GM21367 (cell line): ENCODE measurements at regions not wholly inside any gene's neighbourhood (a gene's known extent, or its start where the extent isn't known, plus 50 kb on each side); places are given as distances from the start of the nearest gene placed in this dataset.

ENCODE experiments used
- ATAC-seq: cut with Tn5 transposase; IDR thresholded peaks from one replicate; pipeline ENCODE4 v1.9.1; 2021; ENCODE audit not compliant: unreplicated experiment

DNA sequence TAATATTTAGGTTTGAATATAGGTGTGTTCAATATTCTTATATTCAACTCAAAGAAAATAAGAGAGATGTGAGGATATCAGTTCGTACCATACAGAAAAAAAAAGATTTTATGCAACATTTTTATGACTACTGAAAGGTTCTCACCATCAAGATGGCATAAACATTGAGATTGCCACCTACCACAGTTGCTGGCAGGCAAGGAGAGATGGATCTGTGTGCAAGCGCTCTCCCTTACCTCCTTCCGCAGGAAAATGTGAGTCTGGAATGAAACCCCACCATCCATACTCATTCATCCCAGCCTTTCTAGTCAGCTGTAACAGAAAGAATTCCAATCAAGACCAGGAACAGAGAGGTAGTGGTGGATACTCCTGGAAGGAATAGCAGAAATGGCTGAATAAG is 376.9 kb downstream of the PPP3CA start:
- ATAC-seq, result no peak

DNA sequence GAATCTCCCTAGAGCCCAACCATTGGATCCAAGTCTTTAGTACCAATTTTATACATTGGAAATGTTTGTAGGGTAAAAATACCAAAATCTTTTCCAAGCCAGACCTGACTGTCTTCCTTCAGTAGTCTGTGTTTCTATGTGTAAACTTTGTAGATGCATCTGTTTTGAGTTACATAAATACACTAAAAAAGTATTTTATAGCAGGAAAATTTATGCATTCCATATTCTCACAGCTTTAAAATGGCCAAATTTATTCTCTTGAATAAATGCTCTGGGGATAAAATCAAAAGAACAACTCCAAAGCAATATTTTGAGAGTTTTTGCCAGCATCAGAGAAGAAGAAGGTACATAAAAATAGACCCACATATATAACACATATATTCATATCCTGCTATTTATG is 377.4 kb downstream of the PPP3CA start:
- ATAC-seq, result no peak

DNA sequence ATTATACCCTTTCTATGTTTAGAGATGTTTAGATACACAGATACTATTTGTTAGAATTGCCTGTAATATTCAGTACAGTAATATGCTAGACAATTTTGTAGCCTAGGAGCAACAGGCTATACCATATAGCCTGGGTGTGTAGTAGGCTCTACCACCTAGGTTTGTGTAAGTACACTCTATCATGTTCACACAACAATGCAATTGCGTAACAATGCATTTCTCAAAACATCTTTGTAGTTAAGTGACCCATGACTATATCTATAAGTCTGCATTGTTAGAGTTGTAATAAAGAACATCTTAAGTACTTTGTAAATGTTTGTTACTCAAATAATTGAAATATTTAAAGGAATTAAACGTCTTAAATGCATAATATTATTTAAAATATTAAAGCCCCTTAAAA is 379.3 kb downstream of the PPP3CA start:
- no peak for ATAC-seq

DNA sequence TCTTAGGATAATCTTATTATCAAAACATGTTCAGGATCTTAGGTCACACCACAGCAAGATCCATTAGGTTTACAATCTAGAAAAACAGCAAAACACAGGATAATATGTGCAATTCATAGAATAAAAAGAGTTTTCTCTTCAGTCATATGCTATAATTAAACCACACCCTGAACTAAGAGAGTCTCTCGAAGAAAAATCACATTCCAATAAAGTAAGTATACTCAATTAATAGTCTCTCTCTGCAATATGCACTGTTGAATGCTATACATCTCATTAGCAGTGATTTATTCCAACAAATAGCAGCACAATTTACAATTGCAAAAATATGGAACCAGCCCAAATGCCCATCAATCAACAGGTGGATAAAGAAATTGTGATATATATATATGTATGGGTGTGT is 383.7 kb downstream of the PPP3CA start:
- no peak for ATAC-seq

DNA sequence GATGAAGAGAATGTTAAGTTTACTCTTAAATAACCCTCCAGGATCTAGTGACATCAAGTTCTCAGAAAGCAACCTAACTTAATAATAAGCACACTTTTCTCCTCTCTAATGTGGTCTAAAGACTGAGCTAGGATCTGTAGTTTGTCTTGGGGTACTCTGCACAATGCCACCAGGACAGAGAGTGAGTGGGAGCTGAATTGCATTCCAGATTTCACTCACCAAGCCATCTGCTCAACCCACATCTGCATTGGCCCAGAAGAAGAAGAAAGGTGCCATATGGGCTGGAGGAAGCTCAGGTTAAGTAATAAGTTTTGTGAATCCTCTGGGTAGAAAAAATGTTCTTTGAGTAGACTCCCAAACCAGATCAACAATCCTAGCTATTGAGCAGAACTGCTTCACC is 384.6 kb downstream of the PPP3CA start:
- no peak for ATAC-seq

DNA sequence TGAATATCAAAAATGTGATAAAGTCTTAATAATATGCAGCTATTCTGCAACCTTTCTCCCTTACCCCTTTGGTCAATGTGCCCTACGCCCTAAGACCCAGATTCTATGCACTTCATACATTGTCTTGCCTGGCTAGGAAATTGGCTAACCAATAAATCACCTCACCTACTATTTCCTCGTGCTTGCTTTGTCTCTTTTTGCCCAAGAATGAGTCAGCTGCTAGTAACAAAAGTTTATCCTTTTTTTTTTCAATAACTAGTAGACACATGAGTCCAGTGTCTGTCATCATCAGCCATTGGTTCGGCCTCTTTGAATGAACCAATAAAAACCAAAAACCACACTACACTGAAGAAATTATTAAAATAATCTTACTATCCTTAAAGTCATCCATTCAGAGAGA is 387.1 kb downstream of the PPP3CA start:
- ATAC-seq, result no peak

DNA sequence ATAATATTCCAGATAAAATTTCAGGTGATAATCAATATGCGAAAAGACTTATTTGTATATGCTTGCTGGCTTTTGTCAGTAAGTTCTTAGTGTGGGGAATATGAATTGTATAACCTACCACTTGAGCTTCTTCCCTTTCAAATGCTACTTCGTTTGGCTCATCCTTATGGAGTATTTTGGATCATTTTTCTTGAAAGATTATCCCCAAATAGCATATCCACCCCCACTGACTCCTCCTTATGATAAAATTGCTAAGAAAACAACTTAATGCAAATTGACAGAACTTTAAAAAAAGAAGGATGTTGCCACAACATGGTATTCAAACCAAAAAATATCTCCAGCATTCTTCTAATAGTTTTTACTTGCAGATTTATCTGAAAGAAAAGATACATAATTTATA is 393.3 kb downstream of the PPP3CA start:
- ATAC-seq, result no peak

DNA sequence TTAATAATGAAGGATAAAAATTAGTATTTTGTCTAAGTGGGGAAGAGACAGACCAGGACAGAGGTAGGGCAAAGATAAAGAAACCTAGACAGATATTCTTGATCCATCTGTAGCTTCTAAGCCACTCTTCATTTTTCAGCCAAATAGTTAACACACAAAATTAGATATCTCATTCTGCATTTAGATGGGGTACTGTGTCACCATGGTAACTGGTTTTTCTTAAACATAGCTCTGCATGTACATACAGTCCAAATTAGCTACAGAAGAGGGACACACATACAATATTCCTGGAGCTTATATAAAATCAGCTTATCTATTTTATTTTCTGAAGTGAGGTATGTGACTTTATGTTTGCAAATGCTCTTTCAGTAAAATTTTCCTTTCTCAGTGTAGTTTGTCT is 393.7 kb downstream of the PPP3CA start:
- no peak for ATAC-seq

DNA sequence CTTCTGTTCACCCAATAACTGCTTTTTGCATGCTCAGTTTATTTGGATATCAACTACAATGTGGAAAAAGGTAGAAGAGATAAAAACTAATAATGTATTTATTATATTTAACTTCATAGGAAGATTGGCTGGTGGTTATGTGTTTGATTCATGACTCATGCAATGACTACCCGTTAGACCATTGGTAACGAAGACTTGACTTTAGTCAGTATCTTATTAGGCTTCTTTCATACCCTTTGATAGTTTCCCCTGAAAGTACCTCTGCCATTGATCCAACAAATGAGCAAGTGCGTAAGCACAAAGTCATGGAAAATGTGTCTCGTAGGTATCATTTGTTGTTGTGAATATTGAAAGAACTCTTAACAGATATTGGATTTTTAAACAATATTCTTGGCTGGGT is 394.7 kb downstream of the PPP3CA start:
- no peak for ATAC-seq

DNA sequence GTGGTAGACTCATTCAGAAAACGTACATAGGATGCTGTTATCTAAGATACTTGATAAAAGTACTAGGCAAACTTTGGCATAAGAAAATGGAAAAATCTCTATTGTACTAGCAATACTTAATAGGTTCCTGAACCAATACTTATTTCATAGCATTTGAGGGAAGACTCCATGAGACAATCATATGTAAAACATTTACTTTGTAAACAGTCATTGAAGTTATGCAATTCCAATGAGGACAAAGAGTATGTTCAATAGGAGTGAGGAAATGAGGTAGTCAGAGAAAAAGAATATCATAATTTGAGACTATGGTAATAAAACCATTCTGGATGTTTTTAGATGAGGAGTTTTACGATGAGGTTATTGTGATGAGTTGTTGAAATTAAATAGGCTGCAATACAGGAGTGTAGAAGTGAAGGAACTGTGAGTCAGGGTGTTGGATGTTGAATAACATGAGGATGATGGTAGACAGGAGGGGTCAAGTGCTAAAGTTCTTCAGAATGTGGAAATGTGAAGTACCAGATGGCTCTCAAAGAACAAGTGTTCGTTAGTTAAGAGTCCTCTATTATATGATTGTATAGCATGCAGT is 397.9 kb downstream of the PPP3CA start:
- no peak for ATAC-seq

DNA sequence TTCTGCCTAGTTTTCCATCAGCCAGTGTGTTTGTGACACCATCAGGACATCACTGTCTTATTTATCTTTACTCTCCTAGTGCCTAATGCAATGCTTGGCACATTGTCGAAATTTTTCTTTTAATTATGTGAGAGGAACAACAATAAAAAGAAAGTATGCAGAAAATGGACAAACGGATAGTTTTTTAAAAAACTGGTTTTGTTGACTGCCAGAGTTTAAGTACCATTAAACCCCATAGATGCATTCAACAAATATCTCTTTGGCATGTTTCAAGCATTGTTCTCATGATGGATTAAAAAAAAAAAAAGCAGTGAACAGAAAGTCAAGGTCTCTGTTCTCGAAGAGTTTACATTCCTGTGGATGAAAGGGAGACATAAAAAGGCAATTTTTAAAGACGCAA is 398.4 kb downstream of the PPP3CA start:
- no peak for ATAC-seq

DNA sequence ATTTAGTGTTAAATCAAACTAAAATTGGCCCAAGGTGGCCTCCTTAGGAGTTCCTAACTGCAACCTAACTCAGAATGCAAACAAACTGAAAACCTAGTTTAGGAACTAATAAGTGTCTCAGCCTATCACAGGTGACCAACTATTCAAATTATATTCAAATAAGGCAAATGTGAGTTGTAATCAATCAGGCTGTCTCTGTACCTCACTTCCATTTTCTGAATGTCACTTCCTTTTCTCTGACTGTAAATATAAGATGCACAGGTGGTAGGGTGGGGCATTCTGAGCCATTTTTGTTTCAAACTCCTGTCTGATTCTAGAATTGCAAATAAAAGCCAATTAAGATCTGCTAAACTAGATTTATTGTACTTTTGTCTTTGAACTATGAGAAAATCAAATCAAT is 401.5 kb downstream of the PPP3CA start:
- ATAC-seq, result no peak

DNA sequence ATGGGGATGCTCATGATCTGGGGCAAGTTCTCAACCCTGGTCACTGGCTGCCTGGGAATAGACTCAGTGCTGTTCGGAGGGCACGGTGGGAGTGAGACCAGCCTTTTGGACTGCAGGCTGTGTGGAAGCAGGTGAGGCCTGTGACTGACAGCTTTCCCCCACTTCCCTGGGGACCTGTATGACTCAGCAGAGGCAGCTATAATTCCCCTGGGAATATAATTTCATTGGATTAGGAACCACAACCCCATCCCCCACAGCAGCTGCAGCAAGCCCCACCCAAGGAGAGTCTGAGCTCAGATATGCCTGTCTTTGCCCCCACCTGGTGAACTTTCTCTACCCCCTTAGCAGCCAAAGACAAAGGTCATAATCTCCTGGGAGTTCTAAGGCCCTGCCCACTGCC is 408.6 kb downstream of the PPP3CA start:
- no peak for ATAC-seq

DNA sequence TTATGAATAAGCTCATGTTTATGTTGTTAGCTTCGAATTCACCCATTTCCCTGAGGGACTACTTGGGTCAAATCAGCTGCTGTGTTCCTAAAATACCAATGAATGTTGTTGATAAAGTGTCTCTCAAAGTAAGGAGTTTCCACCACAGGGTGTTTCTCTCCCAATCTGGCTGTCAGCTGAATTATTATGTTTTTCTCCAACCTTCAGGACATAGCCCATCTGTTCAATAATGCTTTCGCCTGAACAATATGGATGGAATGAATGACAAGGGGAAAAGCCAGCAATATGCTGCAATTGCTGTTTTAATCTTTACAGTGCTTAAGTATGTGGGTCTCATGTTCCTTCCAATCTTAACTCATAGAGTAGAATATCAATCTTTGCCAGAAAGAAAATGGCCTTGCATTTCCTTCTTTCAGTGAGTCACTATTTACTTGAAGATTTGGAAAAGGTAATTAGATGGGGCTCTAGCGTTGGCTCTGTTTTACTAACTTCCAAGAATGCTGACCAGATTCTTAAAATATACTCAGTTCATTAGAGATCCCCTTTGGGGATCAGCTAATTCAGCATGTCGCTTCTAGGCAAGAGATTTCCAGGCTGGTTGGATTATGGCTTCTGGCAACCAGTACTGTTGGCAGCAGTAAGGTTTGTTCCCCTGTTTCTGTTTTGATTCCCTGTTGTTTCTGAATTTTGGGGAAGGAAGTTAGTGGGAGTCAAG is 410.5 kb downstream of the PPP3CA start:
- no peak for ATAC-seq

DNA sequence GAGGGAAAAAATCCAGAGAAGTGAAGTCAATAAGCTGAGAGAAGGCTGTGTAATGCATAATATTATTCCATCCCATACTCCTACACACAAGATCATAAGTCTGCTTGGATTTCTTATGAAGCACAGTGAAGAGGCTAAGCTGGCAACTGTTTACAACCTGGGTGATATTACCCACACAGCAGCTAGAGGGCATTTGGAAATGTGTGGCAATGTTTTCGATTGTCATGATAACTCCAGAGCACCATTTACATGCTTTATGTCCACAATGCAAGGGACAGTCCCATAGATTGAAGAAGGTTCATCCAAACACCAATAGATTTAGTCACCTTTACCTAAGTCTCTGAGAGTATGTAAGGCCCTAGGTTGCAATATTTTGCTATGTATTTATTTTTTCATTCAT is 412.2 kb downstream of the PPP3CA start:
- peak; percentile 44 for ATAC-seq

DNA sequence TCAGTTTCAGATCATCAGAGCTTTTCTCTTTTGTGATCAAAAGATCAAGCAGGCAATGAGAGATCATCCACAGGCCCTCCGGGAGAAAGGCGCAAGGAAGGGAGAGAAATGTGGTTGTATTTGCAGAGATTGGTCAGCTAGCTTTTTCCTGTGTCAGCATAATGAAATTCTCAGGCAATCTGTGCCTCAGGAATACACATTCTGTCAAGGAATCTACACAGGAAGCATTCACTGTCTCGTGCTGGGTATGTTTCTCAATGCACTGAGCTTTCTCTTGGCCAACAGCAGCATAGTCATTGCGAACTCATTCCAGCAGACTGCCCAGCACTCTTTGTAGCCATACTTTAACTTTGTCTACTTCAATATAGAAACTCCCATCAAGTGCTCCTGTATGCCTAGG is 413.7 kb downstream of the PPP3CA start:
- no peak for ATAC-seq

DNA sequence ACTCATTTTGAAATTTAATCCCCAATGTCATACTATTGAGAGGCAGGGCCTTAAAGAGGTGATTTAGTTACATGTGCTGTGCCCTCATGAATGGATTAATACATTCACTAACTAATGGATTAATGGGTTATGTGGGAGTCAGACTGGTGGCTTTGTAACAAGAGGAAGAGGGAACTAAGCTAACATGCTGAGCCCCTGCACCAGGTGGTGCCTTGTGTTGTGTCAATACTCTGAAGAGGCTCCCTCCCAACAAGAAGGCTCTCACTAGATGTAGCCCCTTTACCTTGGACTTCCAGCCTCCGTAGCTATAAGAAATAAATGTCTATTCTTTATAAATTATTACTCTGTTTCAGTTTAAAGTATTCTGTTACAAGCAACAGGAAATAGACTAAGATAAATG is 411.9 kb upstream of the EMCN start:
- ATAC-seq, result no peak

DNA sequence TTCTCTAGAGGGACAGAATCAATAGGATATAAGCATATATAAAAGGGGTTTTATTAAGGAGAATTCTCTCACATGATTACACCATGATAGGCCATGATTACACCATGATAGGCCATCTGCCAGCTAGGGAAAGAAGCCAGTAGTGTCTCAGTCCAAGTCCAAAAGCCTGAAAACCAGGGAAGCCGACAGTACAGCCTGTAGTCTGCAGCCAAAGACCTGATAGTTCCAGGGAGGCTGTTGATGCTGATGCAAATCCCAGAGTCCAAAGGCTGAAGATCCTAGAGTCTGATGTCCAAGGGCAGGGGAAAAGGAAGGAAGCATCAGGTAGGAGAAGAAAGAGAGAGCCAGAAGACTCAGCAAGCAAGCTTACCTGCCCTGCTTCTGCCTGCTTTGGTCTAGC is 411.3 kb upstream of the EMCN start:
- ATAC-seq, result no peak

DNA sequence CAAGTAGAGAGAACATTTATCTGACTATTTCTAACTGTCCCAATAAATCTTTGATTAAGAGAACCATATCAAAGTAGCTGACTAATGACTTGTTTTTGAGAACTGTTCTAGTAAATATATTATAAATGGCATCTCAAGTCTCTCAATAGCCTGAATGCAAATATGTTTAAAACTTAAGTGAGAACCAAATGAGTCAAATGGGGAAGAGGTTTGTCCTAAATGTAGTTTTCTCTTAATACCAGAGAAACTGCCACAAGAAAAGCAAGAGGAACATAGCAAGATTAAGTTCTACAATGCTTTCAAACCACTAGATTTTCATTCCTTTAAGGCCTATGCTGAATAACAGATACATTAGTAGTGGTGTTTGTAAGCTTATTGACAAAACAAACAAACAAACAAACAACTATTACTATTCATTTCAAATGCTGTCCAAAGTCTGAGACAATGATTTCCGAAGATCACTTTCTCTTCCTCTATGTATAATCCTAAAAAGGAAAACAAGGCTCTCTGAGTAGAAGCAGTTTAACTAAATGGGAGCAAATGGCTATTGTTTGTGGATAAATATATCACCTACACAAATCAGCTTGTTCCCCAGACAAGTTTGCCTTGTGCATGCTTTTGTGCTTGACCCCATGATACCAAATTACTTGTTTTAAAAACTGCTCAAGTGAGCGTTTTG is 408.4 kb upstream of the EMCN start:
- peak; percentile 60 for ATAC-seq

DNA sequence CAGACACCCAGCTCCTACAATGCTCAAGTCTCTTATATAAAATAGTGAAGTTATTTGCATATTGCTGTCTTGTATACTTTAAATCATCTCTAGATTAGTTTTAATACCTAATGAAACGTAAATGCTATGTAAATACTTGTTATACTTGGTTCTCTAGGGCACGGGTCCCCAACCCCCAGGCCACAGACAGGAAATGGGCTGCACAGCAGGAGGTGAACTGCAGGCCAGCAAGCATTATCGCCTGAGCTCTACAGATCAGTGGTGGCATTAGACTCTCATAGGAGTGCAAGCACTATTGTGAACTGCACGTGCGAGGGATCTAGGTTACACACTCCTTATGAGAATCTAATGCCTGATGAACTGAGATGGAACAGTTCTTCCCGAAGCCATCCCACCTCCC is 395.9 kb upstream of the EMCN start:
- no peak for ATAC-seq

DNA sequence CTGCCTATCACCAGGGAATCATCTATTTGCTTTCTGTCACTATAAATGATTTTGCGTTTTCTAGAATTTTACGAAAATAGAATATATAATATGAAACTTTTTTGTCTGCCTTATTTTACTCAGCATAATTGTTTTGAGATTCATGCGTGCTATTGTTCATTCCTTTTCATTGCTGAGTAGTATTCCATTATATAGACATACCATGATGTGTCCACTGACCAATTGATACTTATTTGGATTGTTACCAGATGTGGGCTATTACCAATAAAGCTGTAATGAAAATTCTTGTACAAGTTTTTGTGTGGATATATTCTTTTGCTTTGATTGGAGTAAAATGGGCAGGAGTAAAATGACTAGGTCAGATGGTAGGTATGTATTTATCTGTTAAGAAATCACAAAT is 390.7 kb upstream of the EMCN start:
- no peak for ATAC-seq
